Retina (tissue), 1 donor: ENCODE measurements at regions not wholly inside any gene's neighbourhood (a gene's known extent, or its start where the extent isn't known, plus 50 kb on each side); places are given as distances from the start of the nearest gene placed in this dataset.

Source experiments
- DNase-seq: peaks from one replicate; pipeline ENCODE4 v3.0.0-alpha.2; 2016

DNA sequence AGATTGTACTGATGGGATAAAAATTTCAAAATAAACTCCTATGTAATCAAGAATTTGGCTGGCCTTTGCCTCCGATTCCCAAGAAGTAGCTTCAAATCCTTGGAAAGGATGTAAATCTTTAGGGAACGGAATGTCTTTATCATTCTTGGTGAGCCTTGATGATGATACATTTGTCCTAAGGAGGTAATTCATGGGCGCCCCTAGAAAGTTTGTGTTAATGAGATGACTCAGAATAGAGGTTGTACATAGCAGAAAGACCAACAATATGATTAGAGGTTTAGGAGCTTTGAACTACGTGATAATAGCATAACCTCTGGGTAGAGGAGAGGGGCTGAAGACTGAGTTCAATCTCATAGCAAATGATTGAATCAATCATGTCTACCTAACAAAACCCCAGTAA, 248.6 kb upstream of the SLITRK3 start:
- no peak for DNase-seq

DNA sequence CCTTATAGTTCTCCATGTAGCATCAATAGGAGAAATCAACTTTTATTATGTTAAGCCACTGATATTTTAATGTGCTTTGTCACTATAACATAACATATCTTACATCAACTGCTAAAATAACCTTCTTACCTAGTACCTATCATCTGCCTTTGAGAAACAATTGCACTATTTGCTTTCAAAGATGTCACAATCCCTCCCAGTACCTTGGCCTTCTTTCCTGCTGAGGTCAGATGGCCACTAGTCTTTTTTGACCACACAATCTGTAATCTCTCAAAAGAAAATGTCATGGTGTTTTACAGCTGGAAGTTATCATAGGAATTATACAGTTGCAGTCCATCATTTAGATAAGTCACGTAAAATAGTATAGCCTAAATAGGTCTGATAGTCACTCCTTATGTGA, 247.5 kb upstream of the SLITRK3 start:
- DNase-seq: no peak

DNA sequence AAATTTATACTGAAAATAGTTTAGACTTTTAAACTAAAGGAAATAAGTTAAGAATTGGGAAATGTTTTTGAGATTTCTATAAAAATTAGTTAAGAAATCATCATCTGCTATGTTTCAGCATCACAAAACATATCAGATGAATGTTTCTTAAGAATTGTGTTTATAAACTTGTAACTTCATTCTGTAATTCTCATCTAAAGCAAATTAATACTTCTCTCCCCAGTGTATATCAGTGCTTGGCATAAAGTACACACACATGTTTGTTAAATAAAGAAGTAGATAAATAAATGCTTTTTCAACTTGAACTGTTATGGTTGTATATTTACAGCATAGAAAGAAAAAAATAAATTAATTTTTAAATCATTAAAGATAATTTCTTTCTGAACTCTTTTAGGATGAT, 245.9 kb upstream of the SLITRK3 start:
- DNase-seq: no peak

DNA sequence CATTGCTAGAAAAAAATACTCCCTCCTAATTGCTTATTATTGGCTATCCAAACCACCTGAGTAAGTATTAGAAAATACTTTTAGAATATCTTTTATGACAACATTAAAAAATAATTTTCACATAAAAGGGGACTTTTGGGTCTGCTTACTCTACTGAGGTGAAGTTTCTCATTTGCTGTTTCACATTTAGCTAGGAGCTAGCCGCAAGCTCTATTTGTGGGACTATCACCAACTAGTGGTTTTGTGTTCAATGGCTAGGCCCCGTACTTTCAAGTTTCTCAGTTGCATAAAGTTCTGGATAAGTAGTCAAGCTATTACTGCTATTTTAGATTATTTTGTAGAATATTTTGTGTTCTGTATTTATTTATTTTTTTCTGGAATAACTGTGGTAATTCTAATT, 244.2 kb upstream of the SLITRK3 start:
- no peak for DNase-seq

DNA sequence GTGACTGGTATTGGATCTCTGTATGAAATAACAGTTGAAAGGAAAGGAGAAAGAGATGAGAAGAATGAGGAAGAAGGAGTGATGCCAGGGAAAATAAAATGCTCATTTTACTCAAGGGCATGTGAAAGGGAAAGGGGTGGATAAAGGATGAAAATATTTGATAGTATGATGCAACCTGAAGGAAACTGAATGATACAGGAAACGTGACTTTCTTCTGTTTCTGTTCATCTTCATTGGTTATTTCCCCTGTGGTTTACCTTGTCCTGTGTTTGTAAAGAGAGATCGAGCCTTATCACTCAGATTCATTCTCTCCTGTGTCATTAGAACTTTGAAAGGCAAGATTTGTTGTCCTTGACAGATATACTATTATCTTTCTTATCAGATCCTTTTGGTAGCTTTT, 243.6 kb upstream of the SLITRK3 start:
- no peak for DNase-seq

DNA sequence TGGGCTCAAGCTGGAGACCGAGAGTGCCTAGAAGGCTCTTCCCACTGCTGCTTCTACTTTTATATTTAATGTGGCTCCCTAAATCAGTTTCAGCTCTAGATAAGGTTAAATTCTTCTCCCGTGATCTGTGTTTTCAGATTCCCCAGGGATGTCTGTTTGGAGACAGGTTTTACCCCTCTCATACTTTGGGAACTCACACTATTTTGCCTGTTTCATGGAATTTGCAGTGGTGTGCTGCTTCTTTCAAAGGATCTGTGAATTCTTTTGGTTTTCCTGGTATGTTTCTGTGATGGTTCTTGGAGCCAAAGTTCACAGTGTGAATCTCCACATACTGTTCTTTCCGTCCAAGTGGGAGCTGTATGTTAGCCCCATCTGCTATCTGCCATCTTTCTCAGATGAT, 238.3 kb upstream of the SLITRK3 start:
- no peak for DNase-seq

DNA sequence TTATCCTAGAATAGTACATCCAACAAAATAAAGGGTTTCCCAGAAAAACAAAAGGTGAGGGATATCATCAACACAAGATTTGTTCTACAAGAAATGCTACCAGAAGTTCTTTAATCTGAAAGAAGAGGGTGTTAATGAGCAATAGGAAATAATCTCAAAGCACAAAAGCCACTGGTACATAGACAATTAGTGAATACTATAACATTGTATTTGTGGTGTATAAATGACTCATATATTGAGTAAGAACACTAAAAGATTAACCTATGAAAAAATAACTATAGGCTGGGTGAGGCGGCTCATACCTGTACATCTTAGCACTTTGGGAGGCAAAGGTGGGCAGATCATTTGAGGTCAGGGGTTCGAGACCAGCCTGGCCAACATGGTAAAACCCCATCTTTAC, 210.2 kb upstream of the SLITRK3 start:
- no peak for DNase-seq

DNA sequence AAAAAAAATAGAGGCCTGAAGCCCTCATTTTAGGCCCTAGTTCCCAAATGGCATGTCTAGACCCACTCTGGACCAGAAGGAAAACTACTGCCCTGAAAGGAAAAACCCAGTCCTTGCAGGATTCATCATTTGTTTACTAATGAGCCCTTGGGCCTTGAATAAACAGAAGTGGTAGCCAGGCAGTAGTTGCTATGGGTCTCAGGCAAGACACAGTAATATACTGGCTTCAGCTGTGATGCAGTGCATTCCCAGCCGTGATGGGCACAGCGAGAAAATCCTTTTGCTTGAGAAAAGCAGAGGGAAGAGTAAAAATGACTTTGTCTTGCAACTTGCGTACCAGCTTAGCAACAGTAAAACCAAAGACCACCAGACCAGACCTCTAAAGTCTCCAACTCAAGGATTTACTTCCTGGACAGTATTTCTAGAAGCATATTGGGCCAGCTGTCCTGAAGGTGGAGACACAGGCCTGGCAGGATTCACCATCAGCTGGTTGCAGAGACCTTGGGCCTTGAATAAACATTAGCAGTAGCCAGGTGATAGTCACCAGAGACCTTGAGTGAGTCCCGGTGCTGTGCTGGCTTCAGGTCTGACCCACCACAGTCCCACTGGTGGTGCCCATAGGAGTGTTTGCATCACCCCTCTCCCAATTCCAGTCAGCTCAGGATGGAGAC, 208.3 kb upstream of the SLITRK3 start:
- no peak for DNase-seq

DNA sequence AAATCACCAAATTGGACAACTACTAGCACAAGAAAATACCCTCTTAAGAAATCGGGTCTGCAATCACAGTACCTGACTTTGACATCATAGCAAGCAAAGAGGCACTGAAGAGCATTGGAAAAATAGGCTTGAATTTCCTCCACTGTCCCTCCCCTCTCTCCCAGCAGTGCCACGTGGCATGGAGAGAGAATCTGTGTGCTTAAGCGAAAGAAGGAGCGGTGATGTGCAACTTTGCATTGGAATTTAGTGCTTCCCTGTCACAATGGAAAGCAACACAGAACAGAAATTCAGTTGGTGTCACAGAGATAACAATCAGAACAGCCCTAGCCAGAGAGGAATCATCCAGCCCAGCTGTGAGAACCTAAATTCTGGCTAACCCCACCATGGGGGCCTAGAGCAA, 207.5 kb upstream of the SLITRK3 start:
- no peak for DNase-seq

DNA sequence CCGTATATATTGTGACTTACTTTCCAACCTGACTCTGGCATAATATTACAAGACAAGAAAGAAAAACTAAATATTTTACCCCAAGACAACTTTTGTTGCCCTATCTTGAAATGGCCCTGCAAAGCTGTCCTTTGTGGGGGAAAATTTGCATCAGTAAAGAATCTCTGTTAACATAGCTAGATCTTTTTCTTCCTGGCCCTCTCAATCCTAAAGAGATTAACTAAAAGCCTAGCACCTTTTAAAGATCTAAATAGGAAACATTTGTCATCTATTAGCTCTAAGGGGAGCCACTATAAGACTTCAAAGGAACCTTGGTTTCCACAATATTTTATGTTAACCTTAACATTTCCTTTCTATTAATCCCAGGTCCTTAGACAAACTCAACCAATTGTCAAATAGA, 199.0 kb upstream of the SLITRK3 start:
- no peak for DNase-seq

DNA sequence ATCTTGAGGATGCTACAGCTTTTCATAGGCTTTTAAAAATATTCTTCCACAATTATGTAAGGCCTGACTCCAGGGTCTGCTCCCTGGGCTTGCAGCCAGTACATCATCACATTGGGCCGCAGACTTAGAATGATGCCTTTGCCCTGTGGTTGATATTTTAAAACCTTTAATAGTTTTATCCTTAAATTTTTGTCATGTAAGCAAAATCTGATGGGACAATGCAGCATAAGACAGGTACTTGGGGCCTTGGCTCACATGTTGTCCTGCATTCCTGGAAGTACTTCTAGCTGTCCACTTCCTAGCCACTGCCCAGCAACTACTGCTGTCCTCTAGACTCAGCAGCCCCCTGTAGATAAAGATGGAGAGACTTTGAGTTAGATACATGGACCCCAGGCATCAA, 197.3 kb upstream of the SLITRK3 start:
- no peak for DNase-seq

DNA sequence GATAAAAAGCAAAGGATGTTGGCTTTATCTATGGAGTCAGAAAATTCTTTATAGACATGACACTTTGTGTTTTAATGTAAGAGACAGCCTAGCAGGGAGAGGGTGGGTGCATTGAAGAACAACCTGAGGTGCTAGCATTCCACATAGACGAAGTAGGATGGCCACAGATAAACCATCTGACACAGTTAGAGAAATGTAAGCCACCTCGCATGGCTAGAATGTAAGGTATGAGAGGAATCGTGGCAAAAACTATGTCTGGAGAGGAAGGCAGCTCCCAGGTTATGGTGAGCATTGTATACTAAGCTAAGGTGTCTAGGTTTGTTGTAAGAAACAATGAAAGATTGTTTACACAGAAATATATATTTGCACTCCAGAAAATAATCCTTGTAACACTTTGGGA, 194.0 kb upstream of the SLITRK3 start:
- no peak for DNase-seq

DNA sequence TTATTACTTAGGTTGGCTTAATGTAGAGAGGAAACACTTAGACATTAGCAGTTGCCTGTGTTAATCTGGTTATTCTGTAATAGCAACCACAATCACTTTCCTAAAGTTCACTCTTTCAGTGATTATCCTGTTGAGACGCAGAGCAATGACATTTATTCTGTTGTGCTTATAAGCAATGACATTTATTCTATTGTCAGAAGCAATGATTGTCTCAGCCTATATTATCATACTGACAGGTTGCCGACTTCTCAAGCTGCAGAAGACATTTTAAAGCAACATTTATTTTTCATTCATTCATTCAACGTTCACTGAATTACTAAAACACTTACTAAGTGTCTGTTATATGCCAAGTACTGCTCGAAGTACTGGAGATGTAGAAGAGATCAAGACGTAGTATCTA, 193.5 kb upstream of the SLITRK3 start:
- no peak for DNase-seq

DNA sequence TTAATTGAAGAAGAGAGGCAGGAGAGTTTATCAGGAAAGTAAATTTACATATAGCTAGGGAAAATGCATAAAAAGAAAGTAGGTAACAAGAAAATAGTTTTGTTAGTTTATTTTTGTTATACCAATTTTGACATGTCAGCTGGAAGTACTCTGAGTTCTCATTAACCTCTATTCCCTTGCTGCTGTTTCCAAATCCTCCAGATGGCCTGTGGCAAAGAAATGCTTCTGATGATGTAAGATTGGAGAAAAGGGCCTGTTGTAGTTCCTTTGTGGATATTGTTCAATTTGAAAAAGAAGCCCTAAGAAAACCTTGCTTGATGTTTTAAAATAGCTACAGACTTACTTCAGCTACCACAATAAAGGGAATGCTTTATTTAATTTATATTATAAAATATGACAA, 192.9 kb upstream of the SLITRK3 start:
- no peak for DNase-seq

DNA sequence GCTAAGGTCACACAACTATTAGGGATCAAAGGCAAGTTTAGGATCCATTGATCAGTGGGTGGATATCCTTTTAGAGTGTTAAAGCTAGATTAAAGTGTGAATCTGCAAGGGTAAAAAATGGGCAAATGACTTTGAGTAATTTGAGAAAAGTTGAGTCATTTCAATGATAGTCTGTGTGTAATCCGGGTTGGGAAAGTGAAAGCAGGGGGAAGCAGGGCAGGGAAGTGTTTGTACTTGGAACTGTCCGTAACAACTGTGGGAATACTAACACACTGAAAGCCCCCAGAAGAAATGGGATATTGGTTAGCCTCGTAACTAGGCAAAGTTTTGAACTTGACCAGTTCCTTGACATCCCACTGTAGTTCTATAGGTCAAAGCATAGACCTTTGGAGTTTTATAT, 187.2 kb upstream of the SLITRK3 start:
- DNase-seq: no peak

DNA sequence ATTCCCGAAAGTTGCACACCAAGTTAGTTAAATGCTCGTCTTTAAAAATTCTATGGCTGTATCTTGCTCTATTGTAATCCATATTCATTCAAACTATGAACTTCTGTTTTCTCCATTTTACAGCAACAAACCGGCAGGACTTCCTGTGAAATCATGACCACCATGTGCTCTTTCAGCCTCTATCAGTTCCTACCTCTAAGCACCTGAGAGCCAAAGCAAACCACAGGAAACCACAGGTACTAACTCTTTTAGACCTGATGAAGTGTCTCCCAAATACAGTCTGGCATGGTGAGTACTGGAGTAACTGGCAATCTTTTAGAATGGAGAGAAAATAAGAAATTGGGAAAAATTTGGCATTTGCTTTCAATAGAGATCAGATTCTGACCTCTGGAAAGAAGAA, 186.5 kb upstream of the SLITRK3 start:
- DNase-seq: no peak

DNA sequence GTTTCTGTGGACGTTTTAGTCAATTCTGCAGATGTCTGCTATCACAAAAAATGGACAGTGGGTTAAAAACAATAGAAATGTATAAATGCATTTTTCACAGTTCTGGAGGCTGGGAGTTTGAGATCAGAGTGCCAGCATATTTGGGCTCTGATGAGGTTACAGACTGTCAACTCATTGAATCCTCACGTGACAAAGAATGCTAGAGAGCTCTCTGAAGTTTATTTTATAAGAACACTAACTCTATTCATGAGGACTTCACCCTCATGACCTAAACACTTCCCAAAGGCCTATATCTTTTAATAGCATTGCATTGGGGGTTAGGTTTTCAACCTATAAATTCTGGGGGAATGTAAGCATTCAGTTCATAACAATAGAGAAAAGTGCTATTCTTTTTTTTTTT, 182.6 kb upstream of the SLITRK3 start:
- no peak for DNase-seq

DNA sequence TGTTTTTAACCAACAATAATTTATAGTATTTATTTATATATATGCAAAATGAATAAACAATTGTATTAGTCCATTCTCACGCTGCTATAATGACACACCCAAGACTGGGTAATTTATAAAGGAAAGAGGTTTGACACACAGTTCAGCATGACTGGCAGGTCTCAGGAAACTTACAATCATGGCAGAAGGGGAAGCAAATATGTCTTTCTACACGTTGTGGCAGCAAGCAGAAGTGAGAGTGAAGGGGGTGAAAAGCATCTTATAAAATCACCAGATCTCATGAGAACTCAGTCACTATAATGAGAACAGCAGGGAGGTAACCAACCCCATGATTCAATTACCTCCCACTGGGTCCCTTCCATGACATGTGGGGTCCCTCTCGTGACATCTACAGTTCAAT, 162.8 kb upstream of the SLITRK3 start:
- DNase-seq: no peak

DNA sequence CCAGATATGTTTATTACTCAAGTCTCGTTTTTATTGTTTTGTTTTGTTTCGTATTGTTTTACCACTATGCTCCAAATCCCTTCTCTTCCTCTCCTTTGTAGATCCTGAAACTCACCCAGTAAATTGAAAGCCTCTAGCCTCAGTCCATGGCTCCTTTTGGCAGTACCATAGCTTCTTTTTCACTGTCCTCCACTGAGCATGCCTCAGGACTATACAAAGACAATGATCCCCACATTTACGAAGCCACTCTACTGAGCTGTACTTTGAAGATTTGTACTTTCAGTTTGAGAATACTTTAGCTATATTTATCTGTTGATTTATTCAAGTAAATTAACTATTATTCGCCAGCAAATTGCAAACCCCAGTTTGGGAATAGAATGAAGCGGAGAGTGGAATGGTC, 159.1 kb upstream of the SLITRK3 start:
- no peak for DNase-seq

DNA sequence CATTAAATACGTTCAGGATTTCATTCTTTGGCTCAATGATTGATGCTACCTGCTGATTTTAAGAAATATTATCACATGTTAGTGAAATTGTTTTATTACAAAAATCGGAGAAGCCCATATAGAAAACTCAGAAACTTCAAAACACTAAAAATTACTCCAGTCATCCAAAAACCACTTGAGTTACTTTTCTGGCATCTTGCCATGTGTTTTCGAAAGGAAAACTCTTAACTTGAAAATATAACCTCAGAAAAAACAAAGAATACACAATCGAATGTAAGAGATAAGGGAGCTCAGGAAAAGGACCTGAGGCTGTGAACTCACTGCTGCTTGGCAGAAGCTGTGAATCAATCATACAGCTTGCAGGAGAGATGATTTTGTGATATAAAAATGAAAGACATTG, 151.3 kb upstream of the SLITRK3 start:
- no peak for DNase-seq

DNA sequence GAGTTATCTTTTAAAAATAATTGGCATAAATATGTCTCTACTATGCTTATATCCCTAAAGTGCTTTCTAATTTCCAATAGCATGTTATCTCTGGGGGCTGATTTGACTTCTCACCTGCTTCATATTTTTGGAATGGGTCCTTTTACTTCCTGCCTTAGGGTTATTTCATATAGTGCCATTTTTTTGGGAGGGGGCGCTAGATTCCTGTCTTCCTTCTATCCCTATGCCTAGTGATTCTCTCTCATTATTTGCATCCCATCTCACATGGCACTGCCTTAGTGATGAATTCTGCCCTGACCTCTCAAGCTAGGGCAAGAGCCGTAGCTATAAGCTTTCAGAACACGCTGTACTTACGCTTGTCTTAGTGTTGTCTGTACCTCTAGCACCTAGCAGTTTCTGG, 150.3 kb upstream of the SLITRK3 start:
- no peak for DNase-seq

DNA sequence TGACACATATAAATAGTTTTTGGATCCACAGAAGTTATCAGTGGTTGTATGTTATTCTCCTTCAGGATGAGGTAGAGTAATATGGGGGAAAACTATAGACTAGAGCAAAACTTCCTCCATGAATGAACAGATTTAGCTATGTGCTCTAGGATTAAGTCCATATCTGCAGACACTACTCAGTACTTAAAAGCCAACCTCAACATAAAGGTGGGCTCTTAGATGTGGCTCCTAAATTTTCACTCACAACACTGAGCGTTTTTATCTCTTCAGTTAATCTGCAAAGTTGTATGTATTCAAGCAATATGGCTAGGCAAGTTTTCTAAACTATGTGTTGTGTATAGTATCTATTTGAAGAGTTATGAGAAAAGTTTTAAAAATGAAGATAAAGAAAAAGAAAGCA, 147.0 kb upstream of the SLITRK3 start:
- DNase-seq: no peak

DNA sequence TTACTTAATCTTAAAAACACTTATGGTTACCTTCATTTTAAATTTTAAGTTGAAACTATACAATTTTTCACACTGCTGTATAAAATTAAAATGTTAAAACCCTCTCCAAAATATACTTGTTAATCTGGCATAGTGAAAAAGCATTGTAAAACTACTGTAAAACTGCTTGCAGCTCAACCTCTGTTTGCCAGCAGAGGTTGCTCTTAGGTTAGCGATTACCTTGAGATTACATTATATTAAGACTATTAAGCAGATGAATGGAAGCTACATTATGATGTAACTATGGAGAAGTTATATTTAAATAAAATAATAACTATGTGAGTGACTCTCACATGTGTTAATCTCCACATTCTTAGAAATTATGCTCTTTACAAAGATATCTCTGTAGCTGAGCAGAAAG, 143.6 kb upstream of the SLITRK3 start:
- no peak for DNase-seq

DNA sequence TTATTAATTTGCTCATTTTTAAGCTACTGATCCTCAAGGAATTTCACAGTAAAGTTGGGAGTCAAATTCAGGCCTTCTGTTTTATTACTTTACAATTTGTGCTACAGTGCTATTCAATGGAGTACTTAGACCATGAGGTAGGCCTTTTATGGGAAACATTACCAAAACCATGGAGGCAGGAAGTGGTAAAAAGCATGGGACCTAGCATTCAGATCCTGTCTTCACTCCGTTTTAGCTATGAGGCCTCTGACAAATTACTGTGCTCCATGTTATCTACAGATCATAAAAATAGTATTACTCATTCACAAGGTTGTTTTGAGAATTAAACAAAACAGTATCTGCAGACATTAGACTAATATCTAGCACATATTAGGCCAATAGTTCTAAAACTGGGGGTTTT, 140.6 kb upstream of the SLITRK3 start:
- DNase-seq: no peak
